ENCODE measurements at regions not wholly inside any gene's neighbourhood (a gene's known extent, or its start where the extent isn't known, plus 50 kb on each side); places are given as distances from the start of the nearest gene placed in this dataset.

- Histone ChIP-seq H3K4me1 (ENCODE audit: insufficient read depth) (peaks cover 5% of the 10 kb centered on the region), H3K9me2 (replicated peaks; ENCODE audit: insufficient read depth) (no peaks in the 10 kb centered on the region), H3K4me3 (no peak overlapping the region), H3K36me3 (replicated peaks; ENCODE audit: insufficient read depth, low read depth) (no peaks in the 10 kb centered on the region), H3K79me2 (no peaks in the 10 kb centered on the region), H3K27ac (no peak overlapping the region), H3K27me3 (no peaks in the 10 kb centered on the region), H2AFZ (no peak overlapping the region), H4K20me1 (ENCODE audit: insufficient read depth, poor library complexity, severe bottlenecking) (no peaks in the 10 kb centered on the region), H3K4me2 (no peak overlapping the region), H3K9me3 (ENCODE audit: low read depth) (no peaks in the 10 kb centered on the region)
- no peak for DNase-seq (ENCODE audit: low spot score)
- 92% methylated on average over 3 of the region's 3 CpGs for WGBS (ENCODE audit: low lambda C conversion rate, missing lambda C conversion rate)
- TF ChIP-seq CTCF (IDR thresholded peaks at IDR 0.05; ENCODE audit: poor library complexity) (no peak), EZH2phosphoT487 (IDR thresholded peaks at IDR 0.05; ENCODE audit: low read depth, severe bottlenecking, unreplicated experiment) (no peak), EZH2 (IDR thresholded peaks at IDR 0.05; ENCODE audit: borderline replicate concordance) (no peak)
These were observed 375.3 kb upstream of the PSMD7 start for GRCh38 chr16:73921295-73921694.

- 68% methylated on average over 10 of the region's 10 CpGs for WGBS (ENCODE audit: low lambda C conversion rate, missing lambda C conversion rate)
- H3K27me3 ChIP-seq: peaks cover 2% of the 10 kb centered on the region
- TF ChIP-seq EZH2phosphoT487 (IDR thresholded peaks at IDR 0.05; ENCODE audit: low read depth, severe bottlenecking, unreplicated experiment): no peak
- no peak for TF ChIP-seq EZH2 (IDR thresholded peaks at IDR 0.05; ENCODE audit: borderline replicate concordance)
- no peak for TF ChIP-seq CTCF (IDR thresholded peaks at IDR 0.05; ENCODE audit: poor library complexity)
- no peaks in the 10 kb centered on the region for H3K79me2 ChIP-seq
- H3K9me2 ChIP-seq (replicated peaks; ENCODE audit: insufficient read depth): no peaks in the 10 kb centered on the region
- H3K27ac ChIP-seq: no peak overlapping the region
- H3K4me1 ChIP-seq (ENCODE audit: insufficient read depth): peaks cover 14% of the 10 kb centered on the region
- H3K36me3 ChIP-seq (replicated peaks; ENCODE audit: insufficient read depth, low read depth): no peaks in the 10 kb centered on the region
- peak; percentile 19 for DNase-seq (ENCODE audit: low spot score)
- no peaks in the 10 kb centered on the region for H4K20me1 ChIP-seq (ENCODE audit: insufficient read depth, poor library complexity, severe bottlenecking)
- no peak overlapping the region for H3K4me3 ChIP-seq
- no peaks in the 10 kb centered on the region for H3K9me3 ChIP-seq (ENCODE audit: low read depth)
- H3K4me2 ChIP-seq: peak overlapping the region; percentile 38
- no peak overlapping the region for H2AFZ ChIP-seq
These were observed 379.6 kb upstream of the PSMD7 start for GRCh38 chr16:73916829-73917594.

GRCh38 chr16:73915935-73916334, 380.7 kb upstream of the PSMD7 start:
- Histone ChIP-seq H2AFZ (no peak overlapping the region), H3K27ac (no peak overlapping the region), H3K27me3 (peaks cover 2% of the 10 kb centered on the region), H3K9me2 (replicated peaks; ENCODE audit: insufficient read depth) (no peaks in the 10 kb centered on the region), H3K4me3 (no peak overlapping the region), H3K9me3 (ENCODE audit: low read depth) (no peaks in the 10 kb centered on the region), H3K79me2 (no peaks in the 10 kb centered on the region), H4K20me1 (ENCODE audit: insufficient read depth, poor library complexity, severe bottlenecking) (no peaks in the 10 kb centered on the region), H3K36me3 (replicated peaks; ENCODE audit: insufficient read depth, low read depth) (no peaks in the 10 kb centered on the region), H3K4me2 (peak overlapping the region; percentile 66), H3K4me1 (ENCODE audit: insufficient read depth) (peaks cover 14% of the 10 kb centered on the region)
- WGBS (ENCODE audit: low lambda C conversion rate, missing lambda C conversion rate): 68% methylated on average over 4 of the region's 4 CpGs
- no peak for DNase-seq (ENCODE audit: low spot score)
- TF ChIP-seq CTCF (IDR thresholded peaks at IDR 0.05; ENCODE audit: poor library complexity): no peak
- TF ChIP-seq EZH2 (IDR thresholded peaks at IDR 0.05; ENCODE audit: borderline replicate concordance): no peak
- no peak for TF ChIP-seq EZH2phosphoT487 (IDR thresholded peaks at IDR 0.05; ENCODE audit: low read depth, severe bottlenecking, unreplicated experiment)
